Skin of body (tissue), 1 donor: ENCODE measurements at regions not wholly inside any gene's neighbourhood (a gene's known extent, or its start where the extent isn't known, plus 50 kb on each side); places are given as distances from the start of the nearest gene placed in this dataset.
"Not testable (repeated sequence)": the region's sequence is repeated elsewhere in the genome, so short reads cannot be mapped to it uniquely, and the experiment has no call there.

Experiments
- DNase-seq: peaks from one replicate; lab custom pipeline; 2025; lab: John Stamatoyannopoulos, UW

- no peak for DNase-seq
These were observed 158.7 kb upstream of the NR5A2 start for GRCh38 chr1:199868777-199869176.

GRCh38 chr1:199875337-199875736 is 152.2 kb upstream of the NR5A2 start:
- no peak for DNase-seq

DNA sequence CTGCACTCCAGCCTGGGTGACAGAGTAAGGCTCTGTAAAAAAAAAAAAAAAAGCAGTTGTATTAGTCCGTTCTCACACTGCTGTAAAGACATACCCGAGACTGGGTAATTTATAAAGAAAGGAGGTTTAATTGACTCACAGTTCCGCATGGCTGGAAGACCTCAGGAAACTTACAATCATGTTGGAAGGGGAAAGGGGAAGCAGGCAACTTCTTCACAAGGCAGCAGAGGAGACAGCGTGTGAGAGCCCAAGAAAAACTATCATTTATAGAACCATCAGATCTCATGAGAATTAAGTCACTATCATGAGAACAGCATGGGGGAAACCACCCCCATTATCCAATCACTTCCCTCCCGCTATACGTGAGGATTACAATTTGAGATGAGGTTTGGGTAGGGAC is 151.7 kb upstream of the NR5A2 start:
- DNase-seq, result no peak

DNA sequence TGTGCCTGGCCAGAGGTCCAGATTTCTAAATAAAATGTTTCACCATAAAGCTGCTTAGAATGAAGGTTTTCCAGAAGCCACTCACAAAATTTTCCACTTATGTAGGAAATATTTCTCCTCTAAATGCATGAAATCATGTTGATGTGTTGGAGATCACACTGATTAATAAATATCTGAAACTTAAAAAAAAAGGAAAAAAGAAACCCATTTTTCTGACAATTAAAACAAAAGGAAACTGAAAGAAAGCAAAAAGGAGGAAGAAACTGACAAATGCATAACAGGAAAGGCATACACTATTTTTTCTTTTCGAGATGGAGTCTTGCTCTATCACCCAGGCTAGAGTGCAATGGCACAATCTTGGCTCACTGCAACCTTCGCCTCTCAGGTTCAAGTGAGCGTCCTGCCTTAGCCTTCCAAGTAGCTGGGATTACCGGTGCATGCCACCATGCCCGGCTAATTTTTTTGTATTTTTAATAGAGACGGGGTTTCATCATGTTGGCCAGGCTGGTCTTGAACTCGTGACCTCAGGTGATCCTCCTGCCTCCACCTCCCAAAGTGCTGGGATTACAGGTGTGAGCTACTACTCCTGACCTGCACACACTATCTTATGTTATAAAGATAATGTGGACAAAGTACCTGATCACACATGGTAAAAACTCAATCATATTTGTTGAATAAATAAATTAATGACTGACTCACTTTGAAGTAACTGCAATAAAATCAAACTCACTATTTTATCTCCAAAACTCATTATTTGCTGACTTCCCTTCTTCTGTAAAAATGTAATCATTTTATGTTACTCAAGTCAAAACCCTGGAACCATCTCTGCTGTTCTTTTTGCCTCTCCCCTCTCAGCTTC is 149.8 kb upstream of the NR5A2 start:
- DNase-seq, result no peak

GRCh38 chr1:199878823-199879222 is 148.7 kb upstream of the NR5A2 start:
- no peak for DNase-seq

DNA sequence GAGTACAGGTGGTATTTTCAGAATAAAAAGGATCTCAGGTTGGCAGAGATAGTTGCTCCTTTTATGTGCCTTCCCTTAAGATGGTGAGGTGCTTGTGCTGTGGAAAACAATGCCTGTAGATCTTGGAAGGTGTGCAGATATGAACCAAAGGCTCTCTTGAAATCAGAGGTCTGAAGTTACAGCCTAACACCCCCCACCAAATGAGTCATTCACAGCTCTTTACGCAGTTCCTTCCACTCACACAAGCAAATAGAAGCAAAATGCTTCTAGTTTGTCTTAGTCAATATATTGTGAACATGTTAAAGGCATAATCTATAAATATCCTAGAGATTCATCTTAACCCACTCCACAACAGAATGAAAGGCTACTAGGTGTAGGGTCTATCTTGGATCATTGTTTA is 128.9 kb upstream of the NR5A2 start:
- no peak for DNase-seq

DNA sequence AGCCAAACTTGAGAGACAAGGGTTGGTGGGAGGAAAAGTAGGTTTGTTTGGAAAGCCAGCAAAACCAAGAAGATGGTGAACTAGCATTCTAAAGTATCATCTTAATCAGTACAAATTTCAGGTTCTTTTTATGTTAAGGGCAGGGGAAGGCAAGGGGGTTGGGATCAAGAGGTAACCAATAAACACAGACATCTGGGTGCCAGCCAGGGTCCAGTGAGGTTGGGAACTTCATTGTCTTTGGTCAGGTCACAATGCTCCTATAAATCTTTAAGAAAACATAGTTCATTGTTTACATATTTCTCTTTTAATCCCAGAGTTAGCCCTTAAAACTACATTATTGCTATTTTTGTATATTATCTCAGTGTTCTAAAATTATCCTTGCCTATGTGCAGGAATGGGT is 126.2 kb upstream of the NR5A2 start:
- DNase-seq, result no peak

GRCh38 chr1:199907361-199907760 is 120.1 kb upstream of the NR5A2 start:
- no peak for DNase-seq

DNA sequence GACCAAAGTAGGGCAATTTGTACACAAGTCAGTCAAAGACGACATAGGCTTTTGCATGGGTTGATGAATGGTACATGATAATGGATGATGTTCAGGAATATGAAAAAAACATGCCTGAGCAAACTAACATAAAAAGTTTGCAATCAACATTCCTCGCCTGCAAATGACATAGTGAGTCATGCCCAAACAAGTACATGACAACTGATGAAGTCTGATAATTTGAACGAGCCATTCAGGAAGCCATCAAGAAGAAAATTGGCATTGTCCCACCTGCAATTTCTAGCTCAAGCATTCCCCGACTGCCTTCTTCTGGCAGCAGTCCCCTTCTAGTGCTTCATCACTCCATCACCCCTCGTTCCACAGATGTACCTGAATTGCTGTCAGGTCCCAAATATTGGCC is 118.4 kb upstream of the NR5A2 start:
- no peak for DNase-seq

- DNase-seq, result no peak
These were observed 114.2 kb upstream of the NR5A2 start for GRCh38 chr1:199913318-199913717.

GRCh38 chr1:199914546-199914945 is 113.0 kb upstream of the NR5A2 start:
- DNase-seq, result no peak

- DNase-seq, result no peak
These were observed 109.2 kb upstream of the NR5A2 start for GRCh38 chr1:199918196-199918769.

DNA sequence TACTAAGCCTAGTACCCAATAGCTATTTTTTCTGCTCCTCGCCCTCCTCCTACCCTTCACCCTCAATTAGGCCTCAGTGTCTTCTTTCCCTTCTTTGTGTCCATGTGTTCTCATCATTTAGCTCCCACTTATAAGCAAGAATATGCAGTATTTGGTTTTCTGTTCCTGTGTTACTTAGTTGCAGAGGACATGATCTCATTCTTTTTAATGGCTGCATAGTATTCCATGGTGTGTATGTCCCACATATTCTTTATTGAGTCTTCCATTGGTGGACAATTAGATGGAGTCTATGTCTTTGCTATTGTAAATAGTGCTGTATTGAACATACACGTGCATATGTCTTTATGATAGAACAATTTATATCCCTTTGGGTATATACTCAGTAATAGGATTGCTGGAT is 106.9 kb upstream of the NR5A2 start:
- DNase-seq, result no peak

DNA sequence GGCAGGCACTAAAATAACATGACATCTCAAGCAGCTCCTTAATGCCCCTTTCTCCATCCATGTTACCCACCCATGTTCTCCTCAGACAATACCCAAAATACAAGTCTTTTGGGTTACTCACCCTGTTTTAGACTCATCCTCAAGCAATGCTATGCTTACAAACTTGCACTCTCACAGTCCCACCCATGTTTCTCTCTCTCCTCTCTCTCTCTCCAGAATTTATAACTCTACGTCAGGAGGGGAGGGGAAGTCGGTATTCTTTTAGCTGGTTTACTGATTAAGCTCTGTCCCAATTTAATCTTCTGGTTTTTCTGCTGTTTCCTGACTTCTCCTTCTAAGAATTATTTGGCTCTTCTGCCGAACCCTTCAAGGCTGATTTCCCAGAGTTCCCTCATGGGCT is 98.0 kb upstream of the NR5A2 start:
- no peak for DNase-seq

DNA sequence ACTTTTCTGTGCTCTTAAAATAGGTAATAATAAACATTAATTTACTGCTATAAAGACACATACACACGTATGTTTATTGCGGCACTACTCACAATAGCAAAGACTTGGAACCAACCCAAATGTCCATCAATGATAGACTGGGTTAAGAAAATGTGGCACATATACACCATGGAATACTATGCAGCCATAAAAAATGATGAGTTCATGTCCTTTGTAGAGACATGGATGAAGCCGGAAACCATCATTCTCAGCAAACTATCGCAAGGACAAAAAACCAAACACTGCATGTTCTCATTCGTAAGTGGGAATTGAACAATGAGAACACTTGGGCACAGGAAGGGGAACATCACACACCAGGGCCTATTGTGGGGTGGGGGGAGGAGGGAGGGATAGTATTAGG is 97.4 kb upstream of the NR5A2 start:
- DNase-seq, result not testable (repeated sequence)

DNA sequence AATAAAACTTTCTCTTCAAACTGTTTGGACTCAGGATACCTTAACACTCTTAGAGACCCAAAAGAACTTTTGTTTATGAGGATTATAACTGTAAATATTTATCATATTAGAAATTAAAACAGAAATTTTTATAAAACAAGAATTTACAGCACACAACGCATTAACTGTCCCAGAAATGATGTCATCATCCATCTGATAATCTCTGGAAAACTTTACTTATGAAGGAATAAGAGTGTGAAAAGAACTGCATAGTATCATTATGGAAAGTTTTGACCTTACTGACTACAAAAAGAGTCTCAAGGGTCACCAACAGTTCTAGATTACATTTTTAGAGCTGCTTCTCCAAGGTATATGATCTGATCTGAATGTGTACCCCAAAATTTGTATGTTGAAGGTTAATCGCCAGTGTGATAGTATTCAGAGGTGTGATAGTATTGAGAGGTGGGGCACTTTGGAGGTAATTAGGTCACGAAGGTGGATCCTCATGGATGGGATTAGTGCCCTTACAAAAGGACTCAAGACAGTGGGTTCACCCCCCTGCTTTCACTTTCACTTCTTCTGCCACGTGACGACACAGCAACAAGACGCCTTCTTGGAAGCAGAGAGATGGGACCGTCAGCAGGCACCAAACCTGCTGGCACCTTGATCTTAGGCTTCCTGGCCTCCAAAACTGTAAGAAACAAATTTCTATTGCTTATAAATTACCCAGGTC is 95.7 kb upstream of the NR5A2 start:
- DNase-seq, result no peak

DNA sequence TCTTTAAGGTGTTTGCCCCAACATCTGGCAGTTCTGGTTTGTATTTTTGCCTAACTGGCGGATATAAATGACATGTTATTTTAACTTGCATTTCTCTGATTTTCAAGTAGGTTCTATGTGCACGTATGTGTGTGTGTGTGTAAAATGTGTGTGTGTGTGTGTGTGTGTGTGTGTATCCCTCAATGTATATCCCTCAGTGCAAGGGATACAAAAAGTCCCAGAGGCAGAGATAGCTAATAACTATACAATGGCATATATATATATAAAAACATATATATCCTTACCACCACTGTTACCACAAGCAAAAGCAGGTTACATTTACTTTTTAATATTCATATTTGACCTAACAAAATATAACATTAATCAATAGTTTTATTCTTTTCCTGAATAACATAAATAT is 95.0 kb upstream of the NR5A2 start:
- no peak for DNase-seq

DNA sequence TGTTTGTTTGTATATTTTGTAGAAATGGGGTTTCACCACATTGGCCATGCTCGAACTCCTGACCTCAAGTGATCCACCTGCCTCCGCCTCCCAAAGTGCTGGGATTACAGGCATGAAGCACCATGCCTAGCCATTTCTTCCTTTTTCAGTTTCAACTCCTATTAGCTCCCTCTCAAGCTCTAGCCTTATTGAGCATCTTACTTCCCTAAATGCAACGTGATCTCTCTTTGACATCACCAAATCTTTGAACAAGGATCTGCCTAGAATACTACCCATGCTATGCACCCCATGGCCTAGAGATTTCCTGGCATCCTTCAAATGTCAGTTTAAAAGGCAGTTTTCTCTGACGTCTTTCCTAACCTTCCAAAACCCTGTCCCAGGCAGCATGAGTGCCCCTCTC is 91.1 kb upstream of the NR5A2 start:
- DNase-seq, result no peak

- no peak for DNase-seq
These were observed 90.3 kb upstream of the NR5A2 start for GRCh38 chr1:199937161-199937560.

DNA sequence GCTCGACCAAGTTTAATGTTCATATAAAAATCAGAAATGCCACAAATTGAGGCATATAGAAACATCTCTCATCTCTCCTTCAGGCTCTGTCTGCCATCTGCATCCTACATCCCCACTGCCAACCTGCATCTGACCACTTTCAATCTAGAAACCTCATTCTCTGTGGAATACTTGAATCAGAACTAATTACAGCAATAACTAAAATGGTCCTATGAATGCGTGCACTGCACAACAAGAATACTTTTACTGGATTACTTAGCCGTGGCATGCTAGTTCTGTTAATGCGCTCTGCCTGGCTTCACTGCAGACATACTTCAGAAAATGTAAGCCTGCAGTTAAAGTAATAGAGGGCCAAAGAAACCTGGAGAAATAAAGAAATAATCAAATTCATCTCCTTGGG is 89.8 kb upstream of the NR5A2 start:
- no peak for DNase-seq

- DNase-seq, result no peak
These were observed 82.5 kb upstream of the NR5A2 start for GRCh38 chr1:199944986-199945385.

DNA sequence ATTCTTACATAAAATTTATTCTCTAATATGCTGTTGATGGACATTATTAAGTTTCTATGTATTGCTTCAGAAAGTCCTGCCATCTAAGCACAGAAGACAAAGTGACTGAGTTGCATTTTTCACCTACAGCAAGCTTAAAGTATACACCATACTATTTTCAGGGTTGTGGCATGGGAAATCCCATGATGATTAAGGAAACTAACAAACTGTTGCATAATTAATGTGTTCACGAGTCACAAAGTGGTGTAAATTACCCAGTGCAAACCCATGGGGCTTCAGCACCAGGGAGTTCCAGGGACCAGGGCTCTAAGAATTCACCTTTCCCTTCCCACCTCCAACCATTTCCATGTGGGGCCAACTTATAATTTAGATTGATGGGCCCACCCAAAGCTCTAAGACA is 81.9 kb upstream of the NR5A2 start:
- DNase-seq, result no peak
